Coronary artery (tissue), 2 donors: ENCODE measurements at regions not wholly inside any gene's neighbourhood (a gene's known extent, or its start where the extent isn't known, plus 50 kb on each side); places are given as distances from the start of the nearest gene placed in this dataset.
A peak's percentile ranks its signal among the peaks of the same experiment; 100 is the strongest.

Experiments
- DNase-seq: peaks from one replicate; pipeline ENCODE4 v3.0.0-alpha.2; 2017; ENCODE audit warnings: low spot score
- H3K27ac ChIP-seq, 2 donors: fragments of 200-600 bp; sonication (generic); one replicate each; pipeline ENCODE4 v1.5.1; 2016 to 2019
- H3K4me3 ChIP-seq: fragments of 200-600 bp; sonication (generic); 2 replicates; pipeline ENCODE4 v1.5.1; 2016; ENCODE audit warnings: mild to moderate bottlenecking, moderate library complexity
- CTCF ChIP-seq: fragments of 200-600 bp; sonication (generic); IDR thresholded peaks from one replicate; pipeline ENCODE4 v1.5.1; 2019; ENCODE audit warnings: antibody characterized with exemption

- peak overlapping the region in 1 of 2 donors; percentile 34 for H3K27ac ChIP-seq
- DNase-seq, result no peak
- H3K4me3 ChIP-seq, result no peak overlapping the region
- TF ChIP-seq CTCF, result no peak
Measured at GRCh38 chr7:16062269-16062668, 359.1 kb downstream of the CRPPA start.

- Histone ChIP-seq H3K4me3 (no peak overlapping the region), H3K27ac (peak overlapping the region in 1 of 2 donors; percentile 34)
- no peak for DNase-seq
- no peak for TF ChIP-seq CTCF
Measured at GRCh38 chr7:16061630-16062029, 359.7 kb downstream of the CRPPA start.

- Histone ChIP-seq H3K4me3 (no peak overlapping the region), H3K27ac (no peak overlapping the region)
- DNase-seq, result no peak
- TF ChIP-seq CTCF, result no peak
Measured at GRCh38 chr7:16061011-16061410, 360.3 kb downstream of the CRPPA start.

GRCh38 chr7:16060502-16060901 lies 360.8 kb downstream of the CRPPA start:
- TF ChIP-seq CTCF, result no peak
- Histone ChIP-seq H3K4me3 (no peak overlapping the region), H3K27ac (no peak overlapping the region)
- no peak for DNase-seq

GRCh38 chr7:16055263-16055976 lies 365.9 kb downstream of the CRPPA start:
- H3K4me3 ChIP-seq, result no peak overlapping the region
- TF ChIP-seq CTCF, result no peak
- DNase-seq, result no peak

GRCh38 chr7:16051561-16052255 lies 365.2 kb upstream of the MEOX2 start:
- no peak for DNase-seq
- Histone ChIP-seq H3K27ac (no peak overlapping the region), H3K4me3 (no peak overlapping the region)
- TF ChIP-seq CTCF, result no peak

More at GRCh38 chr7:16055263-16055976, 365.9 kb downstream of the CRPPA start:
- peak overlapping the region in 1 of 2 donors; percentile 18 for H3K27ac ChIP-seq

- TF ChIP-seq CTCF, result no peak
- H3K4me3 ChIP-seq, result no peak overlapping the region
- no peak overlapping the region for H3K27ac ChIP-seq
- DNase-seq, result no peak
Measured at GRCh38 chr7:16046041-16046440, 359.6 kb upstream of the MEOX2 start.
